Nephron progenitor cell (in vitro differentiated cells): ENCODE measurements at regions not wholly inside any gene's neighbourhood (a gene's known extent, or its start where the extent isn't known, plus 50 kb on each side); places are given as distances from the start of the nearest gene placed in this dataset.

Experiments
- DNase-seq: peaks from one replicate; pipeline ENCODE4 v3.0.0; 2021
- H3K27ac Mint-ChIP-seq: 2 replicates; pipeline ENCODE4 v1.8.0; 2021; ENCODE audit warnings: mild to moderate bottlenecking, moderate library complexity, mixed read lengths
- H3K27me3 Mint-ChIP-seq: 2 replicates; pipeline ENCODE4 v1.8.0; 2021; ENCODE audit warnings: mild to moderate bottlenecking, low read depth, mixed read lengths; ENCODE audit not compliant: poor library complexity
- H3K36me3 Mint-ChIP-seq: 2 replicates; pipeline ENCODE4 v1.8.0; 2021; ENCODE audit warnings: low read depth, mixed read lengths
- H3K4me1 Mint-ChIP-seq: 2 replicates; pipeline ENCODE4 v1.8.0; 2021; ENCODE audit warnings: mixed read lengths
- H3K4me3 Mint-ChIP-seq: 2 replicates; pipeline ENCODE4 v1.8.0; 2021; ENCODE audit warnings: mild to moderate bottlenecking, moderate library complexity, mixed read lengths
- H3K9me3 Mint-ChIP-seq: 2 replicates; pipeline ENCODE4 v1.8.0; 2021; ENCODE audit warnings: mild to moderate bottlenecking, moderate library complexity, mixed read lengths
- TF ChIP-seq, protein P1 (sequence below): fragments of 200-600 bp; sonication (generic); IDR thresholded peaks from 2 replicates; pipeline ENCODE4 v1.5.0; 2021; ENCODE audit warnings: antibody characterized with exemption

DNA sequence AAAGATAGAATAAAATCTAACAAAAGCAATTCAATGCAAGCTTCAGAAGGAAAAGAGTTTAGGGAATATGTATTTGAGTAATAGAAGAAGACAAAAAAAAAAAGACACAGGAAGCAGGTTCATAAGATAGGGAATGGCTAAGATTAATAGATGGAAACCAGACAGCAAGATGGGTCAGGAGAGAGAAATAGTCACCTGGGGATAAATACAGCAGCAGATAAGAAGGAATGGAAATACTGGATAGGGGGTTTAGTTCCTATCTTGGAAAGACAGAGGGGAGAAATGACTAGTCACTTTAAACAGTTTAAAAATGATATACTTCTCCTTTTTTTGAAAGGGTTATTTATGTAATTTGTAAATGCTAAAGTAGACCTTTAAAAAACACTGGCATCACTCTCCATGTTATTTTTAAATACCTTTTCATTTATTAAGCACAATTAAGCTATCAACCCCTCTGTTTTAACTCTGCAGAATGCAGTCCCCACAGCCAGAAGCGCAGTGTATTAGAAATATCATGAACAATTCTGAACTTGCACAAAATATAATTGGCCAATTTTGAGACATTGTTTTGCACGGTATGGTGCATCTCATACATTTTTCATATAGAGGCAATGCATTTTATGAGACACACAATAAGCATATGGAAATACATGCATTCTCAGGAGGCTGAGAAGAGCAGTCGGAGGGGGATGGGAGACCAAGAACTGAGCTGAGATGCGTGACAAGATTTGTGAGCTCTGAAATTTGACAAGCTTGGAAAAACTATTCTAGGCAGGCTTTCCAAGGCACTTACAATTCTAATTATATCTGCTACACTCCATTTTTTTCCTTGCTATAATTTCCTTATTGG, 303.4 kb upstream of the PRICKLE1 start:
- no peak for DNase-seq
- H3K4me1 Mint-ChIP-seq = peaks cover 14% of the 10 kb centered on the region
- peaks cover 1% of the 10 kb centered on the region for H3K36me3 Mint-ChIP-seq
- peaks cover 21% of the 10 kb centered on the region for H3K9me3 Mint-ChIP-seq
- TF ChIP-seq, protein P1, sequence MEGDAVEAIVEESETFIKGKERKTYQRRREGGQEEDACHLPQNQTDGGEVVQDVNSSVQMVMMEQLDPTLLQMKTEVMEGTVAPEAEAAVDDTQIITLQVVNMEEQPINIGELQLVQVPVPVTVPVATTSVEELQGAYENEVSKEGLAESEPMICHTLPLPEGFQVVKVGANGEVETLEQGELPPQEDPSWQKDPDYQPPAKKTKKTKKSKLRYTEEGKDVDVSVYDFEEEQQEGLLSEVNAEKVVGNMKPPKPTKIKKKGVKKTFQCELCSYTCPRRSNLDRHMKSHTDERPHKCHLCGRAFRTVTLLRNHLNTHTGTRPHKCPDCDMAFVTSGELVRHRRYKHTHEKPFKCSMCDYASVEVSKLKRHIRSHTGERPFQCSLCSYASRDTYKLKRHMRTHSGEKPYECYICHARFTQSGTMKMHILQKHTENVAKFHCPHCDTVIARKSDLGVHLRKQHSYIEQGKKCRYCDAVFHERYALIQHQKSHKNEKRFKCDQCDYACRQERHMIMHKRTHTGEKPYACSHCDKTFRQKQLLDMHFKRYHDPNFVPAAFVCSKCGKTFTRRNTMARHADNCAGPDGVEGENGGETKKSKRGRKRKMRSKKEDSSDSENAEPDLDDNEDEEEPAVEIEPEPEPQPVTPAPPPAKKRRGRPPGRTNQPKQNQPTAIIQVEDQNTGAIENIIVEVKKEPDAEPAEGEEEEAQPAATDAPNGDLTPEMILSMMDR = no peak
- peaks cover 8% of the 10 kb centered on the region for H3K27me3 Mint-ChIP-seq
- no peak overlapping the region for H3K27ac Mint-ChIP-seq
- no peak overlapping the region for H3K4me3 Mint-ChIP-seq

DNA sequence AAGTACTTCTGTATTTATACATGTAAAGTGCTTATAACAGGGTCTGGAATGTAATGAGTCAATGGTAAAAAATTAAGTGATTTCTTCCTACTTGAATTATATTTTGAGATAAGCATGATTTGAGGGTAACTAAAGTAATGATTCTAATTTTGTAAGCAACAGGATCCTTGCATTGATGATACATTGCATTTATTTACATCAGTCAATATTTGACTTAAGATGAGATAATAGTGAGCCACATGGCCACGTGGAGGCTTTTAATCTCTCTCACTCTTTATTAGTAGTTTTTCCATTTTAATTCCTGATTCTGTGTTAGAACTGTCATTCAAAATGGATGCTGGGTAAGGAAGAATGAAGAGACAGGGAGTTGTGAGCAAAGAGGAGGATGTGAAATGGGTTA, 298.1 kb upstream of the PRICKLE1 start:
- peaks cover 26% of the 10 kb centered on the region for H3K9me3 Mint-ChIP-seq
- peaks cover 7% of the 10 kb centered on the region for H3K27me3 Mint-ChIP-seq
- H3K36me3 Mint-ChIP-seq = peaks cover 14% of the 10 kb centered on the region
- DNase-seq = no peak
- H3K4me1 Mint-ChIP-seq = peaks cover 3% of the 10 kb centered on the region
- H3K27ac Mint-ChIP-seq = no peak overlapping the region
- TF ChIP-seq, protein P1 = no peak
- H3K4me3 Mint-ChIP-seq = no peak overlapping the region

DNA sequence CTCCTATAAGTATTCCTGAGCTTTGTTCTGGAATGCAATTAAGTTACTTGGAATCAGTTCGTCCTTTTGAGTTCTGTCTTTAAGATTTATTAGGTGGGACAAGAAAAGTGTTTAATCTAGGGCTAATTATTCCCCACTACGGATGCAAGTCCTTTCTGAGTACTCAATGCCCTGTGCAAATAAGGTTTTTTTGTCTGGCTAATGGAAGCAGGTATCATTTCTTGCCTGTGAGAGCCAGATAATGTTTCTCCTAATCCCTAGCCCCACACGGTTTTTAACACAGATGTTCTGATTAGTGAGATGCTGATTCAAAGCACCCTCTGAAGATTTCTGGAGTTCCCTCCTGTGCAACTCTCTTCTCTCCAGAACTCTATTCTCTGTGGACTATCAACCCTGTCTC, 296.6 kb upstream of the PRICKLE1 start:
- Mint-ChIP-seq H3K4me3 (no peak overlapping the region), H3K9me3 (peaks cover 28% of the 10 kb centered on the region), H3K36me3 (peaks cover 14% of the 10 kb centered on the region), H3K4me1 (no peaks in the 10 kb centered on the region), H3K27ac (no peak overlapping the region), H3K27me3 (peaks cover 7% of the 10 kb centered on the region)
- TF ChIP-seq, protein P1 = no peak
- DNase-seq = no peak

DNA sequence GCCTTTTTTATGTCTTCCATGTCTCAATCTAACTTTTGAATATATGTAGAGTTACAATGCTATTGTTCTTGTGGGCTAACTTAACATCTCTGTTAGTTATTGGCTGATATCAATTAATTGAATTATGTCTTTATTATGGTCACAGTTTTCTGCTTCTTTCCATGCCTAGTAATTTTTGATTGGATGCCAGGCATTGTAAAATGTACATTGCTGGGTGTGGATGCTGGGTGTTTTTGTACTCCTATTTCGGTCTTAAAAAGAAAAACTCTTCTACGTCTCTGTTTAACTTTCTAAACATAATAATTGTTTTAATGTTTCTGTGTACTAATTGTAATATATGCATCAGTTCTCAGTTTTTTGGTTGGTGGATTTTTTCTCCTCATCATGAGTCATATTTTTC, 296.1 kb upstream of the PRICKLE1 start:
- TF ChIP-seq, protein P1 = no peak
- H3K27me3 Mint-ChIP-seq = peaks cover 7% of the 10 kb centered on the region
- no peak overlapping the region for H3K27ac Mint-ChIP-seq
- no peak for DNase-seq
- no peaks in the 10 kb centered on the region for H3K4me1 Mint-ChIP-seq
- peaks cover 15% of the 10 kb centered on the region for H3K36me3 Mint-ChIP-seq
- H3K4me3 Mint-ChIP-seq = no peak overlapping the region
- peaks cover 33% of the 10 kb centered on the region for H3K9me3 Mint-ChIP-seq

DNA sequence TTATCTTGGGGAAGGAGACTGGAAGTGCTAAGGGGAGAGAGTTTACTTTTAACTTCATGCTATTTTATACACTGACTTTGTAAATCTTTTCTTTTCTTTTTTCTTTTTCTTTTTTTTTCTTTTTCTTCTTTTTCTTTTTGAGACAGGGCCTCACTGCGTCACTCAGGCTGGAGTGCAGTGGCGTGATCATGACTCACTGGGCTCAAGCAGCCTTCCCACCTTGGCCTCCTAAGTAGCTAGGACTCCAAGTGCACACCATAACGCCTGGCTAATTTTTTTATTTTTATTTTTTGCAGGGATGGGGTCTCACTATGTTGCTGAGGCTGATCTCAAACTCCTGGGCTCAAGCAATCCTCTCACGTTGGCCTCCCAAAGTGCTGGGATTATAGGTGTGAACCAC, 294.6 kb upstream of the PRICKLE1 start:
- peaks cover 39% of the 10 kb centered on the region for H3K9me3 Mint-ChIP-seq

More for the DNA sequence above, 294.6 kb upstream of the PRICKLE1 start:
- TF ChIP-seq, protein P1 = no peak
- H3K27ac Mint-ChIP-seq = no peak overlapping the region
- H3K27me3 Mint-ChIP-seq = peaks cover 6% of the 10 kb centered on the region
- H3K4me3 Mint-ChIP-seq = no peak overlapping the region
- peaks cover 18% of the 10 kb centered on the region for H3K36me3 Mint-ChIP-seq
- no peaks in the 10 kb centered on the region for H3K4me1 Mint-ChIP-seq
- no peak for DNase-seq
